ENCODE measurements at regions not wholly inside any gene's neighbourhood (a gene's known extent, or its start where the extent isn't known, plus 50 kb on each side); places are given as distances from the start of the nearest gene placed in this dataset.

DNA sequence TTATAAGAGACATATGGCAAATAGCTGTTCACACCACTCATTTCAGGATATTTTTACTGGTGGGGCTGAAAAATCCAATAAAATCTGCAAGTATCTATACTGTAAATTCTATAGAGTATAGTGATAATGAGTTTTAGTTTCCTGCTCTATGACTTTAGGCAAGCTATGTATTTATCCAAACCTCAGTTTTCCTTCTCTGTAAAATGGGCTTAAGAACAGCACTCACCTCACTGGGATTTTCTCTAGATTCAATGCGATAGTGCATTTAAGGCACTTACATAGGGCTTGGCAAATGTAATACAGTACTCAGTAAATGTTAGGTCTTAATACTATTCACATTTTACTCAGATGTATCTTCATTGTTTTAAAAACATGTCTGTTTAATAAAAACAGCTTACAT, 168.7 kb downstream of the ATG4C start:
- no peaks in the 10 kb centered on the region for H3K9me3 ChIP-seq
- TF ChIP-seq, protein P1, sequence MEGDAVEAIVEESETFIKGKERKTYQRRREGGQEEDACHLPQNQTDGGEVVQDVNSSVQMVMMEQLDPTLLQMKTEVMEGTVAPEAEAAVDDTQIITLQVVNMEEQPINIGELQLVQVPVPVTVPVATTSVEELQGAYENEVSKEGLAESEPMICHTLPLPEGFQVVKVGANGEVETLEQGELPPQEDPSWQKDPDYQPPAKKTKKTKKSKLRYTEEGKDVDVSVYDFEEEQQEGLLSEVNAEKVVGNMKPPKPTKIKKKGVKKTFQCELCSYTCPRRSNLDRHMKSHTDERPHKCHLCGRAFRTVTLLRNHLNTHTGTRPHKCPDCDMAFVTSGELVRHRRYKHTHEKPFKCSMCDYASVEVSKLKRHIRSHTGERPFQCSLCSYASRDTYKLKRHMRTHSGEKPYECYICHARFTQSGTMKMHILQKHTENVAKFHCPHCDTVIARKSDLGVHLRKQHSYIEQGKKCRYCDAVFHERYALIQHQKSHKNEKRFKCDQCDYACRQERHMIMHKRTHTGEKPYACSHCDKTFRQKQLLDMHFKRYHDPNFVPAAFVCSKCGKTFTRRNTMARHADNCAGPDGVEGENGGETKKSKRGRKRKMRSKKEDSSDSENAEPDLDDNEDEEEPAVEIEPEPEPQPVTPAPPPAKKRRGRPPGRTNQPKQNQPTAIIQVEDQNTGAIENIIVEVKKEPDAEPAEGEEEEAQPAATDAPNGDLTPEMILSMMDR (IDR thresholded peaks at IDR 0.05): no peak
- no peaks in the 10 kb centered on the region for H3K27me3 ChIP-seq
- DNase-seq (ENCODE audit: low spot score): no peak
- H3K4me3 ChIP-seq: no peak overlapping the region
- H3K36me3 ChIP-seq: no peaks in the 10 kb centered on the region
- H3K27ac ChIP-seq: no peak overlapping the region
- no peaks in the 10 kb centered on the region for H3K4me1 ChIP-seq

DNA sequence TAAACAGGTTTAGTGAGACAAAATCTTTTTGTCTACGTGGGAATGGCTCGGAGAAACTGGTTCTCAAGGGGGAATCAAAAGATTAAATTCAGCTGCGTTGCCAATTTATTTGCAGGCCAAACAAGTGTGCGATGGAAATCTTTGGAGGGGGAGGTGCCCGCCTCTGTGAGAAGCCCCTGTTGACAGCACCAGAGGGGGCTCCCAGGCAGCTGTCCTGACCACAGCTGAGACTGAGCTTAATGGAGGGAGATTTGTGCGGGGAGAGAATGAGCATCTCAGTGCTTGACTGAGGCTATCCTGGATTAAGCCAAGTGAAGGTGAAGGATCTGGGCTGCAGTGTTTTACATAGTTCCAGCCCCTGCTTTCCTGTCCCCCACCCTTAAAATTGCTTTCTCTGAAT, 169.7 kb downstream of the ATG4C start:
- no peak for DNase-seq (ENCODE audit: low spot score)
- TF ChIP-seq, protein P1 (IDR thresholded peaks at IDR 0.05): no peak
- Histone ChIP-seq H3K9me3 (no peaks in the 10 kb centered on the region), H3K36me3 (no peaks in the 10 kb centered on the region), H3K27ac (no peak overlapping the region), H3K27me3 (no peaks in the 10 kb centered on the region), H3K4me3 (no peak overlapping the region), H3K4me1 (no peaks in the 10 kb centered on the region)

DNA sequence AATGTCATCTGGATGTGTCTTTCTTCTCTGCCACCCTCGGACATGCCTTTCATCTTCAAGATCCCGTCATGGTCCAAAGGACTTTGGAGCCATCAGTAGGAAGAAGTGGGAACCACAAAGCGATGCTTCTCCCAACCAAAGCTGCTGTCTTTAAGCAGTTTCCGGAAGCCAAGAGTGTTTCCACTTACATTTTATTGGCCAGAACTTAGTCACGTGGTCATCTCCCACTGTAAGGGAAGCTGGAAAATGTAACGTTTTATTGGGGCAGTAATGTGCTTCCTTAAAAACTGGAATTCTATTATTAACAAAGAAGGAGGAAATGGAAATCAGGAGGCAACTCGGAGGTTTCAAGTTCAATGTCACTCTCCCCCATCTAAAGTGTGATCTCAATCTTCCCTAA, 170.8 kb downstream of the ATG4C start:
- Histone ChIP-seq H3K27me3 (no peaks in the 10 kb centered on the region), H3K4me3 (no peak overlapping the region)

DNA sequence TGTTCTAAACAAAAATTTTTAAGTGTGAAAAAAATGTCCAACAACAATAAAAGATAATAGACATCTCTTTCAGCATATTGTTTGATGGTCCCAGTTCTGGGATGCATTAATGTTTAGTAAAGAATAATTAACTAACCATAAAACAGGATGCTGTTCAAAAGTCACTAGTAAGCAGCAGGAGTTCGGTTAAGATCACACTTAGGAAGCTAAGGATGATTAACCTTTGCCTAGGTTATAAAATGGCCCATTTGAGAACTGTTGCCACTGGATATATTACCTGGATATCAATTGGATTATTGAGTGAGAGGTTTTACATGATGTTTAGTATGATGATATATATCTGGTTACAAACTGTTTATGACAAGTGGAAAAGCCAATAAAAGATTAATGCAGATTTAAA, 171.7 kb downstream of the ATG4C start:
- TF ChIP-seq, protein P1 (IDR thresholded peaks at IDR 0.05): no peak
- Histone ChIP-seq H3K27ac (no peak overlapping the region), H3K4me3 (no peak overlapping the region), H3K9me3 (no peaks in the 10 kb centered on the region), H3K4me1 (no peaks in the 10 kb centered on the region), H3K36me3 (no peaks in the 10 kb centered on the region), H3K27me3 (no peaks in the 10 kb centered on the region)
- no peak for DNase-seq (ENCODE audit: low spot score)

More for the DNA sequence above, 170.8 kb downstream of the ATG4C start:
- Histone ChIP-seq H3K9me3 (no peaks in the 10 kb centered on the region), H3K36me3 (no peaks in the 10 kb centered on the region), H3K27ac (no peak overlapping the region), H3K4me1 (no peaks in the 10 kb centered on the region)
- TF ChIP-seq, protein P1 (IDR thresholded peaks at IDR 0.05): no peak
- DNase-seq (ENCODE audit: low spot score): no peak

DNA sequence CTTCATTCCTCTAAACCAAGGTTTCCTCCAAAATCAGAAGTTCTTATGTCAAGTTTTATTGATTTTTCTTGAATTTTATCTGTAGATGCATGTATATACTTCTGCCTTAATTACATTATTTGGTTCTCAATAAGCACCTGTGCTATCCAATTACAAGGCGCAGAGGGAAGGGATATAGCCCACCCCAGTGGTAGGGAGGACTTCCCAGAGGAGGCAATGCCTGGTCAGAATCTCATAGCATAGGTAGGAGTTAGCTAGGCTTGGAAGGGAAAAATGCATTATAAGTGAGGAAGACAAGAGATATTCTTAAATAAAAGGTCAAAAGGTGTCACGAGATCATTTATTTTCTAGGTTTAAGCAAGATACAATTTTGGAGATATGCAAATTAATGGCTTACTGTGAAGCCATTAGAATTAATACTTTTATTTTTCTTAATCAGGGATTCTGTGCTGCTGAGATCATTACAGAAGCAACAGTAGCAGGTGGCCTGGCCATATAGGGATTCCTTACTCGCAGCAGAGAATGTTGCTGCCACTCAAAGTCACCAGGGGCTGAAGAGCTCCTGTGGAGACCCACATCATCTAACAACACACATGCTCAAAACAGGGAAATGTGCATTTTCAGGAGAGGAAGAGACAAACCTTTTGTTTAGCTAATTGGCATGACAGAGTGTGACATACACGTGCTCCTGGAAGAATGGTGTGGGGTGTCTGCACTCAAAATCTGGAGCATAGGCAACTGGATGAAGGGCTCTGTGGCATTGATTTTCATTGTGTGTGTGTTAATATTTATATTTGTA, 178.3 kb downstream of the ATG4C start:
- no peak for DNase-seq (ENCODE audit: low spot score)
- no peak overlapping the region for H3K4me3 ChIP-seq
- TF ChIP-seq, protein P1 (IDR thresholded peaks at IDR 0.05): no peak

More for the DNA sequence above, 178.3 kb downstream of the ATG4C start:
- Histone ChIP-seq H3K27me3 (no peaks in the 10 kb centered on the region), H3K4me1 (no peaks in the 10 kb centered on the region), H3K36me3 (no peaks in the 10 kb centered on the region), H3K27ac (no peak overlapping the region), H3K9me3 (no peaks in the 10 kb centered on the region)

All from right atrium auricular region (tissue), 2 donors.